Cerebellar nuclear complex (tissue), 1 donor: ENCODE measurements at regions not wholly inside any gene's neighbourhood (a gene's known extent, or its start where the extent isn't known, plus 50 kb on each side); places are given as distances from the start of the nearest gene placed in this dataset.
"Not testable (repeated sequence)": the region's sequence is repeated elsewhere in the genome, so short reads cannot be mapped to it uniquely, and the experiment has no call there.

Experiments used
- DNase-seq, 2 experiments: peaks; one replicate each; lab custom pipeline; 2025; lab: John Stamatoyannopoulos, UW

DNA sequence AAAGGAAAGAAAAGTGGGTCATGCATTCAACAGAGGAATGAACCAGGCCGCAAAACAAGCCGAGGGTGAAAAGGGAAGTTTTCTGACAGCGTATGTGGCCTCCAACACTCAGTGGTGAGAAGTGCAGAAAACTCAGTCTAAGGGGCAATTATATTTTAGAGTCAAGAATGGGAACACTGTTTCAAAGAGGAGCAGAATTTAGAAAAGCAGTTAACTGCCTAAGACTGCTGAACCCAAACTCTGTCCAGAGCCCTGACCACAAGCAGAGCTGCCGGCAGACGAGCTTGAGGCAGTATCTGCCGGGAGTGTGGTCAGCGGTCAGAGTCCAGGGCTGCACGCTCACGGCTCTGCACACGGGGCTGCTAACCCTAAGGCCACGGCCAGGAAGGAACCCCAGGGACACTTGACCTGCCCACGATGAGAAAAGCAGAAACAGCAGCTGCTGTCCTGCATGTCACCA is 347.0 kb upstream of the ID2 start:
- no peak for DNase-seq

- DNase-seq = no peak
Measured at GRCh38 chr2:8335801-8336200, 346.1 kb upstream of the ID2 start.

GRCh38 chr2:8337321-8337720 is 344.5 kb upstream of the ID2 start:
- no peak for DNase-seq

- no peak for DNase-seq
Measured at GRCh38 chr2:8342407-8342806, 339.4 kb upstream of the ID2 start.

GRCh38 chr2:8343031-8343430 is 338.8 kb upstream of the ID2 start:
- no peak for DNase-seq

DNA sequence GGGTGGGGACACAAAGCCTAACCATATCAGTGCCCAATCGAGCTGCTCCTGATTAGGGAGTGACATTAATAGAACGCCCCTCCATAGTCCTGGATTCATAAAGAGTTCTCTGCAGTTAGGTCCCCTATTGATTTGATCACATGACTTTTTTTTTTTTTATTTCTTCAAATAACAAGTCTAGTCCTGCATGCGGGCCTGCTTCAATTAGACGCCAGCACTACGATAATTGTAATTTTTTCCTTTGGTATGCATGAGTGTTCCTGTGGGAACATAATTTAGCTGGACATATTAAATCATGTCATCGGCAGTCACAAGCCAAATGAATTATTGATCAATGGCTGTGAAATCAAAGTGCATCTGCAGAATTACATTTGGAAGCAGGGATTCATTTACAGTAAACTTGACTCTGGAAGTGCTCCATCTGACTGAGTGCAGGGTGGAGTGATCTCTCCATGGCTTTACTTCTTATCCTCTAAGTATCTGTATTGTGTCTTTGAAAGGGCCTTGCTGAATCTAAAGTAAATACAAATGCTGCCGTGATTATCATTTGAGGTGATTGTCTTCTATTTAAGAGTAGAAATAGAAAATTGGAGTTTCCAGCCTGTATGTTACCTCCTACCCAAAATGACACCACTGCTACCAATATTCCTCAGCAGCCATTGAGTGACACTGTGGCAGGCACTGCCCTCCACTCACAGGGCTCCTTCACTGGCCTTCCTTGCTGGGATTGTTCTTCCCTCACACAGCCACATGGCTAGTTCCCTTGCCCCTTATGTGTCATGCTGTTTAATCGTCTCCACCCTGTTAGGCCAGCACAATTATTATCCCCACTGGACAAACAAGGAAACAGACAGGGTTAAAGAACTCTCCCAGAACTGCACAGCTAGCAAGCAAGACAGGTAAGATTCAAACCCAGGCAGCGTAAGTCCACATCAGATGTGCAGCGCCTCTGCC is 337.4 kb upstream of the ID2 start:
- DNase-seq = no peak

GRCh38 chr2:8345200-8345599 is 336.7 kb upstream of the ID2 start:
- no peak for DNase-seq

- no peak for DNase-seq
Measured at GRCh38 chr2:8346208-8346607, 335.6 kb upstream of the ID2 start.

DNA sequence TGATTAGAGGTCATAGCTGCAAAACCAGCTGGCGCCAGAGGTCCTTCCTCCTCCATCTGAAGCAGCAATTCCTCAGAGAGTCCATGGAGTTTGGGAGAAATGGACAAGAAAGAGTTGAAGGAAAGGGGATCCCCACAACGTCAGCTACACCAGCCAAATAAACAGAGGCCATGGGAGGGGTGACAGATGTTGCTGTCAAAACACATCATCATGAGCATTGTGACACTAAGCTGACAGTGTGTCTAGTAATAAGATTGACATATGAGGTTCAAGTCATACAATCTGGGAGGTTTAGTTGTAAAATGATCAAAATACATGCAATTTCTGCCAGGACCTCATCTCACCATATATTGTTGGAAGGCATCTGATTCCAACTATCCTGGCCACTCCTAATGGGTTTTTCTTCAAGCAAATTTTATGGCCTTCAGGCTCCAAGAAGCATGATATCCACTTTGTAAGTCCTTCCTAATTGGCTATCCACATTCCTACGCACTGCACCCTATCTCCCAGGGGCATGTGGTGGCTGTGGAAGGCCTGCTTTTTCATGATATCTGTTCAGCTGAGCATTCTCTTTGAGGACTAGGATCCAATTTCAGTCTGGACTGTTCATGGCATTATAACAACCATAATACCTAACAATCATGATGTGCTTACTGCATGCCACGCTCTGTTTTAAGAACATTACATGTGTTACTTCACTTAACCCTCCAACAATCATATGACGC is 335.0 kb upstream of the ID2 start:
- no peak for DNase-seq

GRCh38 chr2:8348911-8349310 is 332.9 kb upstream of the ID2 start:
- DNase-seq = not testable (repeated sequence)

DNA sequence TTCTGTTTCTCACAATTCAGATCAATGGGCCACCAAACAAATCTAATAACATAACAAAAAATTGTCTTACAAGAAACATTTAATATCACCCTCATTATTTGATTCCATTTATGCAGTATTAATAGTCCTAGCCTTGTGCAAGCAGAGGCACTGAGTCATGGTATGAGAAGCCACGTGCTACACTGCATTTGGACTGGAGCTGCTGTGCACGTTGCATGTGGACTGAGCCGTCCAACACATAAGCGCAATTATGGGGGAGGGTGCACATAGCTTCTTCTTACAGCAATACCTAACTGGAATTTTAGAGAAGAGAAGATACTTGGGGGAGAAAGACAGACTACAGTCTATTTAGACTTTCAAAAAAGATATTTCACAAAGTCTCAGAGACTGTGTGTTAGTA is 329.6 kb upstream of the ID2 start:
- DNase-seq = no peak

DNA sequence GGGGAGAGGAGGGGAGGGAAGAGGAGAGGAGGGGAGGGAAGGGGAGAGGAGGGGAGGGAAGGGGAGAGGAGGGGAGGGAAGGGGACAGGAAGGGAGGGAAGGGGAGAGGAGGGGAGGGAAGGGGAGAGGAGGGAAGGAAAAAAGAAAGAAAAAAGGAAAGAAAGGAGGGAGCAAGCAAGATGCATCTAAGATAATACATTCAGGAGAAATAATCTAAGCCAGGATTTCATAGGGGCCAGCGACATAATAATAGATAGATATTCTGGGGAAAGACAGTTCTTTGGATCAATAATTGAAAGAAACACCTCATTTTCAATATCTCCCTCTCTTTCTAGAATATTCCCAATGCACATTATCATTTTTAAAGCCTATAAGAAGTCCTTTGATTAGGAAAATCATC is 328.9 kb upstream of the ID2 start:
- no peak for DNase-seq

- no peak for DNase-seq
Measured at GRCh38 chr2:8355102-8355859, 326.6 kb upstream of the ID2 start.

- no peak for DNase-seq
Measured at GRCh38 chr2:8357738-8358518, 323.9 kb upstream of the ID2 start.

DNA sequence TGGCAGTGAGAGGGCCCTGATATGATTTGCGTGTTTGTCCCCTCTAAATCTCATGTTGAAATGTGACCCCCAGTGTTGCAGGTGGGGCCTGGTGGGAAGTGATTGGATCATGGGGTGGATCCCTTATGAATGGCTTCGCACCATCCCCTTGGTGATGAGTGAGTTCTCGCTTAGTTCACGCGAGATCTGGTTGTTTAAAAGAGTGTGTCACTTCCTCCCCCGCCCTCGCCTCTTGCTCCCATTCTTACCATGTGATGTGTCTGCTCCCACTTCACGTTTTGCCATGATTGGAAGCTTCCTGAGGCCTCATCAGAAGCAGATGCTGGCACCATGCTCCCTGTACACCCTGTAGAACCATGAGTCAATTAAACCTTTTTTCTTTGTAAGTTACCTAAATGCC is 319.9 kb upstream of the ID2 start:
- no peak for DNase-seq

GRCh38 chr2:8363161-8363560 is 318.7 kb upstream of the ID2 start:
- no peak for DNase-seq

DNA sequence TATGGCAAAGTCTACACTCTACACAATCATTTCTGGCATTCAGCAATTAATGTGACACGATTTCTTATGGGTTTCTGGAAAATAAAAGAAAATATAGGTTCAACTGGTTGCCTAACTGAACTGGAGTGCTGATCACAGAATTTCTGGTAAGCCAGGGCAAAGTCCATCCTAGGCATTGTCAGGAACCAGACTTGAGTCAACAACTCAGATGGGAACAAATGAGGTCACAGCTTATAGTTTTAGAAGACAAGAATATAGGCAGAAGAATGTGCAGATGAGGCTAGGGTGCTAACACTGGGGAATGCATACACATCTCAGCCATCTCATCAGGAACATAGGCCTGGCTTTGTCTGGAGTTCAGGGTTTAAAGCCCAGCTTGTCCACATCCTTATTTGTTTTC is 317.2 kb upstream of the ID2 start:
- DNase-seq = no peak

- DNase-seq = no peak
Measured at GRCh38 chr2:8365331-8365910, 316.4 kb upstream of the ID2 start.

GRCh38 chr2:8367833-8368232 is 314.0 kb upstream of the ID2 start:
- DNase-seq = no peak

- no peak for DNase-seq
Measured at GRCh38 chr2:8368463-8368862, 313.4 kb upstream of the ID2 start.

DNA sequence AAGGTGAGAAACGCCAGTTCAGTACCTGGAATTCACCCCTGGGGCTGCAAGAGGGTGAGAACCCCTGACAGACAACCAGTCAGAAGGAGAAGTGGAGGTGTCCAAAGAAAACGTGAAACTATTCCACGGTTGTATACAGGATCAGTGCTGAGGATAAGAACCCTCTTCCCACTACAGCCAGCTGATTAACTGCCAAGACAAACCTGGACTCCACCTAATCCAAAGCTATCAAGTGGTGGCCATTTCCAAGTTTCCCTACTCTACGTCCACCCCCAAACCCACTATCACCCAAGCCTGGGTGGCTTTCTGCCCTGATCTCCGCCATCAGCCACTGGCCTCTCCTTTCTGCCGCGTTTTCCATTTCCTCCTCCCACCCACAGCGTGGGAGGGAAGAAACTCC is 312.3 kb upstream of the ID2 start:
- DNase-seq = no peak
